Panc1 (cell line): ENCODE measurements at regions not wholly inside any gene's neighbourhood (a gene's known extent, or its start where the extent isn't known, plus 50 kb on each side); places are given as distances from the start of the nearest gene placed in this dataset.

Experiments used
- POLR2AphosphoS5 ChIP-seq: IDR thresholded peaks from 2 replicates; pipeline ENCODE4 v1.6.1; 2012; ENCODE audit warnings: mild to moderate bottlenecking, low read depth, low read length, moderate library complexity
- SIN3A ChIP-seq: IDR thresholded peaks from 2 replicates; pipeline ENCODE4 v1.6.1; 2012; ENCODE audit warnings: low read depth, mild to moderate bottlenecking, low read length, moderate library complexity, borderline replicate concordance; ENCODE audit not compliant: insufficient read depth
- TCF7L2 ChIP-seq: IDR thresholded peaks from 2 replicates; pipeline ENCODE4 v1.6.1; 2011; ENCODE audit warnings: mild to moderate bottlenecking, low read depth, low read length, inconsistent platforms
- TF ChIP-seq, protein P1 (sequence below): fragments of 450-650 bp; IDR thresholded peaks from 2 replicates; pipeline ENCODE4 v1.5.1; 2017; ENCODE audit warnings: mild to moderate bottlenecking
- TF ChIP-seq, protein P2 (sequence below), 2 experiments: IDR thresholded peaks; 2 replicates each; pipeline ENCODE4 v1.6.1; 2011 to 2012; ENCODE audit warnings: low read depth in 2 of 2, control low read depth in 1 of 2, low read length in 1 of 2, mild to moderate bottlenecking in 1 of 2, moderate library complexity in 1 of 2; ENCODE audit not compliant: insufficient read depth in 1 of 2

- TF ChIP-seq POLR2AphosphoS5 (no peak), TCF7L2 (no peak), SIN3A (no peak)
- TF ChIP-seq, protein P1, sequence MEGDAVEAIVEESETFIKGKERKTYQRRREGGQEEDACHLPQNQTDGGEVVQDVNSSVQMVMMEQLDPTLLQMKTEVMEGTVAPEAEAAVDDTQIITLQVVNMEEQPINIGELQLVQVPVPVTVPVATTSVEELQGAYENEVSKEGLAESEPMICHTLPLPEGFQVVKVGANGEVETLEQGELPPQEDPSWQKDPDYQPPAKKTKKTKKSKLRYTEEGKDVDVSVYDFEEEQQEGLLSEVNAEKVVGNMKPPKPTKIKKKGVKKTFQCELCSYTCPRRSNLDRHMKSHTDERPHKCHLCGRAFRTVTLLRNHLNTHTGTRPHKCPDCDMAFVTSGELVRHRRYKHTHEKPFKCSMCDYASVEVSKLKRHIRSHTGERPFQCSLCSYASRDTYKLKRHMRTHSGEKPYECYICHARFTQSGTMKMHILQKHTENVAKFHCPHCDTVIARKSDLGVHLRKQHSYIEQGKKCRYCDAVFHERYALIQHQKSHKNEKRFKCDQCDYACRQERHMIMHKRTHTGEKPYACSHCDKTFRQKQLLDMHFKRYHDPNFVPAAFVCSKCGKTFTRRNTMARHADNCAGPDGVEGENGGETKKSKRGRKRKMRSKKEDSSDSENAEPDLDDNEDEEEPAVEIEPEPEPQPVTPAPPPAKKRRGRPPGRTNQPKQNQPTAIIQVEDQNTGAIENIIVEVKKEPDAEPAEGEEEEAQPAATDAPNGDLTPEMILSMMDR, result no peak
- TF ChIP-seq, protein P2, sequence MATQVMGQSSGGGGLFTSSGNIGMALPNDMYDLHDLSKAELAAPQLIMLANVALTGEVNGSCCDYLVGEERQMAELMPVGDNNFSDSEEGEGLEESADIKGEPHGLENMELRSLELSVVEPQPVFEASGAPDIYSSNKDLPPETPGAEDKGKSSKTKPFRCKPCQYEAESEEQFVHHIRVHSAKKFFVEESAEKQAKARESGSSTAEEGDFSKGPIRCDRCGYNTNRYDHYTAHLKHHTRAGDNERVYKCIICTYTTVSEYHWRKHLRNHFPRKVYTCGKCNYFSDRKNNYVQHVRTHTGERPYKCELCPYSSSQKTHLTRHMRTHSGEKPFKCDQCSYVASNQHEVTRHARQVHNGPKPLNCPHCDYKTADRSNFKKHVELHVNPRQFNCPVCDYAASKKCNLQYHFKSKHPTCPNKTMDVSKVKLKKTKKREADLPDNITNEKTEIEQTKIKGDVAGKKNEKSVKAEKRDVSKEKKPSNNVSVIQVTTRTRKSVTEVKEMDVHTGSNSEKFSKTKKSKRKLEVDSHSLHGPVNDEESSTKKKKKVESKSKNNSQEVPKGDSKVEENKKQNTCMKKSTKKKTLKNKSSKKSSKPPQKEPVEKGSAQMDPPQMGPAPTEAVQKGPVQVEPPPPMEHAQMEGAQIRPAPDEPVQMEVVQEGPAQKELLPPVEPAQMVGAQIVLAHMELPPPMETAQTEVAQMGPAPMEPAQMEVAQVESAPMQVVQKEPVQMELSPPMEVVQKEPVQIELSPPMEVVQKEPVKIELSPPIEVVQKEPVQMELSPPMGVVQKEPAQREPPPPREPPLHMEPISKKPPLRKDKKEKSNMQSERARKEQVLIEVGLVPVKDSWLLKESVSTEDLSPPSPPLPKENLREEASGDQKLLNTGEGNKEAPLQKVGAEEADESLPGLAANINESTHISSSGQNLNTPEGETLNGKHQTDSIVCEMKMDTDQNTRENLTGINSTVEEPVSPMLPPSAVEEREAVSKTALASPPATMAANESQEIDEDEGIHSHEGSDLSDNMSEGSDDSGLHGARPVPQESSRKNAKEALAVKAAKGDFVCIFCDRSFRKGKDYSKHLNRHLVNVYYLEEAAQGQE (IDR thresholded peaks at IDR 0.05; ENCODE audit: insufficient read depth in 1 of 2, low read depth in 2 of 2, low read length in 1 of 2), result no peak
Observed at GRCh38 chr14:54314365-54315104, 82.3 kb upstream of the CDKN3 start.
